Occipital lobe (tissue), 1 donor: ENCODE measurements at regions not wholly inside any gene's neighbourhood (a gene's known extent, or its start where the extent isn't known, plus 50 kb on each side); places are given as distances from the start of the nearest gene placed in this dataset.
A peak's percentile ranks its signal among the peaks of the same experiment; 100 is the strongest.

Experiments used
- DNase-seq: peaks from one replicate; lab custom pipeline; 2025; lab: John Stamatoyannopoulos, UW

DNA sequence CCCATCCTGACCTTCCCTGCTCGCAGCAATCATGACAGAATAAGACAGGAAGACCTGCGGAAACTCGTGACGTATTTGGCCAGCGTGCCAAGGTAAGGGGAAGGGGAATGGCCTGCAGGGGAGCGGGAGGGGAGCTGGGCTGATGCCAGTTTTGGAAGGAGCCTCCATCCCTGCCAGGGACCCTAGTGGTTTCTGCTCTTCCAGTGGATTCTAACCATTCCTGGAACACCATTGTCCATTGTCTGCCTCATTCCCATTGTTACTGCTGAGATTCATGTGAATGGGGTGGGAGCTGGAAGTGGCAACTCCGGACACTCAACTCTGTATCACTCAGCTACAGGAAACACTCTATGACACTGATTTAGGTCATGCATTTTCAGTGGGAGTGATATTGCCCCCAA lies 242.9 kb upstream of the ROPN1 start:
- DNase-seq, result no peak

DNA sequence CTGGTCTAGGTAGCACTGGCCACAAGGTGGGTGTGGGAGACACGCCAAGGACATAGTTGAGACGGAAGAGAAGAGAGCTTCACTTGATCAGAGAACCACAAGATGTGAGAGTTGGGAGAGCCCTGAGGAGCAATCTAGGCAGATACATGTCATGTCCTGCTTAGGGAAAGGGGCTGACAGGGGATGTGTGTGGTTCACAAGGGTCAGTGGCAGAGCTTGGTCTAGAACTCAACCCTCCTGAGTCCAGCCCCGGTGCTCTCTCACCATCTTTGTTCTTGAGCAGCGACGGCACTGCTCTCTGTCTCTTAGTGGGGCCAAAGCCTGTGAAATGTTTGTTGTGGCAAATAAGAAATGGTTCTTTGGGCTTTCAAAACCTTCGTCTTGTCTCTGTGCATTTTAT lies 243.5 kb upstream of the ROPN1 start:
- no peak for DNase-seq

DNA sequence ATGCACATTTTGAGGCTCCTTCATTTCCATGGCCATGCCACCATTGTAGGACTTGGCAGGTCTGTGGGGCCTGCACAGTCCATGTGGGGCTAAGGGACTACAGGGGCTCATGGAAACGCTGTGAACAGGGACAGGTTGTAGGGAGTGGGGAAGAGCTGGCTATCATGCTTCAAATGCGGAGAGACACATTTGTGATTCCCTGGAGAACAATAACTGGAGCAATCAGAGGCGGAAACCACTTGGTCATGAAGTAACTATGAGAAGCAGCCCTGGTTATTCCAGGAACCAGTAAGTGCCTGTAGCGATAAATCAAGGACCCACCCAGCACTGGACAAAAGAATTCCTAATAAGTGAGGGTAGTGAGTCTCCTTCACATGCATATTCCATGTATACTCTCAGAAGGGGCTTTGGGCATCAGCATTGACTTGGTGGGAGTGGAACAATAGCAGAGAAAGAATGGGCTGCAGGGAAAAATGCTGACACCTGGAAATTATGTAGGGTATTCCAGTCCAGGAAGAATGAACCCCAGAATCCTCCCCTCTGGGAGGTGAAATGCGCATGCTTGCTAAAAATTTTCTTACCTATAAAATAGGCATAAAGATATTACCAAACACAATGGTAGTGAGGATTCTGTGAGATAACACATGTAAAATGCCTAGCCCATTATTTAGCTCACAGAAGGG lies 251.4 kb upstream of the ROPN1 start:
- DNase-seq, result no peak

DNA sequence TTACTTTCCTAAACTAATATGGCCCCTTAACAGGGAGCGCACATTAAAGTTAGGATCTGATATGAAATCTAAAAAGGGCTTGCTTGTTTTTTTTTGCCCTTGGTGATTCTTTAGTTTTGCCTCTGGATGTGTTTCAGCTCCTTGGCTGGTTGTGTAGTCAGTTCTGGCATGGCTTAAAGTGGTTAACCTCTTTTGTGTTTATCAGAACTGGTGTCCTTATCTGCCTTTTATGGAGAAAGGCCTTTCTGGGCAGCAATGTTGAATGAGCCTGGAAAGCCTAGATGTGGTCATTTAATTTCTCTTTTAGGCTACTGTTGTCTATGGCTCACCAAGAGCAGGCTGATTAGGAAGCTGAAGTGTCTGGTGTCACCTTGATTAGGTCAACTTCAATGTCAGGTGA lies 254.5 kb upstream of the ROPN1 start:
- no peak for DNase-seq

DNA sequence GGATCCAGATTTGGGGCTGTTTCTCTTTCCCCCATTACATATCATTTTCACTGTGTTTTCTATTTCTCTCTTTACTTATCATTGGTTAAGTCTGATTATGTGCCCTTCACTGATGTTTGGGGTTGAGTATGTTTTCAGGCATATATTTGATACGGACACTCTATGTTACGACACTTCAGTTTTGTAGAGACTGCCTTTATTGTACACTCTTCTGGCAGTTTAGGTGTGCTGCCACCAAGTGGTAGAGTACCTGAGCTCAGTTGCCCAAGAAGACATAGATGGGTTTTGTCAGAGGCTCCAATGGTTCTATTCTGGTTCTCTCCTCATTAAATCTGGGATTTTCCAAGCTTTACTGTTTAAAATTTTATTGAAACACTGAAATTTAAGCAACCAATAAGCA lies 255.0 kb upstream of the ROPN1 start:
- DNase-seq, result no peak

DNA sequence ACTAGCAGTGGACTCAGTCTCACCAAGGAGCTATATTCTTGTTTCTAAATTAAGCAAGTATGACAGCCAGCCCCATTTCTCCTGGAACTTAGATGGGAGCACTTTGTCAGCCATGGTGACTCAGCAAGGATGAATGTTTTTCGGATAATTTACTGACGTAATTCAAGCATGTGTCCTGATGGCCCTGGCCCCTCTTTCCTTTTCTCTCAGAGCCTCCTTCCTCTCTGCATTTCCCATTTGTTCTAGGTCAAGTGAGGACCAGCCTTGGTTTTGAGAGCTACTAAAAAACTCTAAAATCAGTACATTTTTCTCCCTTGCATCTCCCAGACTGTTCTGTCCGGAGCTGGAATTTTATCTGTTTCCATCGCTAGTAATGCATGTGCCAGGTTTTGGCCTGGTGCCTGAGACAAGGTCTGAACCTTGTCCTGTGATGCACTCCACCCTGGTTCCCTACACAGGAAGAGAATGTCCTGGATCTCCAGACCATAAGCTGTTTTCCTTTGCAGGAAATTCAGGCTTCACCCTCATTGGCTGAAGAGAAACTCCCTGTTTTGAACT lies 256.6 kb upstream of the ROPN1 start:
- DNase-seq, result no peak

DNA sequence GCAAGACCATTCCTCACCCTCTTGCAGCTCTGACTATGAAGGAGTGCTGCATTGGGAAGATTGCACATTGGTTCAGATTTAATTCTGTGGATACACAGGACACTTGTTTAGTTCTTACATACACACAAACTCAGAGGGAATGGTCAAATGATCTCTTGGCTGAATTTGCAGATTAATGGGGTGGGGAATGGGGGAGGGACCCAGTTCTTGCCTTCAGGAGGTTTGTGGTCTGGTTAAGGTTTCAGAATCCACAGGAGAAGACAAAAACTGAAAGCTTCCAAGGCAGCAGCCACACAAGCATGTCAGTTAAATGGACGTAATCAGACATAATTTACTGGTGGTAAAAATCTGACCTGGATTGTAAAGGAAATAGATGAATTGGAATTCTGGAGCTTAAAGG lies 257.1 kb upstream of the ROPN1 start:
- DNase-seq, result no peak

DNA sequence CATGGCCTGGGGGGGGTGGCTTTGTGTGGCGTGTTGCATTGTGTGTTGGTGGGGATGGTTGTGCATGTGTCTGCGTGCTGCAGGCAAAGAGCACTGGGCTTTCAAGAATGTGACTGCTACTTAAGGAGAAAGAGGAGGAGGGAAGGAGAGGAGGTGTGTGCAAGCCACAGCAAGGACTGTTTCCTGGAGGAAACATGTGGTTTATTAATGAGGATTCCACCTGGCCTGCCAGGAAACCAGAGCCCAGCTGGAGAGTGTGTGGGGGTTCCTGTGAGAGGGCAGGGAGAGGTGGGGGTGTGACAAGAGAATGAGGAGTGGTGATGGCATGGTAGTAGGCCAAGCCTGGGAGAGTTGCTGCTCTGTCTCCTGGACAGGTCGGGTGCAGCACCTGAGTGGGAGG lies 258.1 kb upstream of the ROPN1 start:
- DNase-seq, result no peak

DNA sequence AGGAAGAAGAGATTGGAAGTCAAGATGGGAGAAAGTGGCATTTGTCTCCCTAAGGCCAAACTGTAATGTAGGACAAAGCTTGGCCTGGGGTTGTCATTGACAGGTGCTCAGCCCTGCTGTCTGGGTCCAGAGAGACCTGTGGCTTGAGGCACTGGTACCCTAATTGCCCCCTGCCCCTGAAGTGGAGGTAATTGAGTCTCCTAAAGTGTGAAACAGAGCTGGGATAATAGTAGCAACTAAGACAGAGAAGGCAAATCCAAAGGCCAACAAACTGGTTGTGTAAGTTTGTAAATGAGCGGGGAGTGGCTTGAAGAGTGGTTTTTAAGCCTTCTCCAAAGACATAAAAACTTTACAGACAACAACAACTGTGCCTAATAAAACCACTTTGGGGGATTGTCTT lies 264.2 kb upstream of the ROPN1 start:
- no peak for DNase-seq

DNA sequence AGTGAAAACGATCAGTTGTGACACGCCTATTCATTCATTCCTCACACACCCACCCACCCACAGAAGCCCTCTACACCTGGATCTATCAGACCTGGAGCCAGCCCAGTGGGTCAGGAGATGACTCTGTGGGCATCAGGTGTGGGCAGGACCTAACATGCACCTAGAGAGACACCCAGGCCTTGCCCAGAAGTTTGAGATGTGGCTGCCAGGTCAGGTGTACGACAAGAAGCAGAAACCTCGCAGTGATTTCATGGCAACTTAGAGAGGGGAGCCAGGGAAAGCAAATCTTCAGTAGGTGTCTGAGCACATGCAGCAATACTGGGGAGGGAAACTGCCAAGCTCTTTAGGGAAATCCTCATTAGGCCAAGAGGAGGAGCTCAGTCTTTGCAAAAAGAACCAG lies 264.7 kb upstream of the ROPN1 start:
- no peak for DNase-seq

DNA sequence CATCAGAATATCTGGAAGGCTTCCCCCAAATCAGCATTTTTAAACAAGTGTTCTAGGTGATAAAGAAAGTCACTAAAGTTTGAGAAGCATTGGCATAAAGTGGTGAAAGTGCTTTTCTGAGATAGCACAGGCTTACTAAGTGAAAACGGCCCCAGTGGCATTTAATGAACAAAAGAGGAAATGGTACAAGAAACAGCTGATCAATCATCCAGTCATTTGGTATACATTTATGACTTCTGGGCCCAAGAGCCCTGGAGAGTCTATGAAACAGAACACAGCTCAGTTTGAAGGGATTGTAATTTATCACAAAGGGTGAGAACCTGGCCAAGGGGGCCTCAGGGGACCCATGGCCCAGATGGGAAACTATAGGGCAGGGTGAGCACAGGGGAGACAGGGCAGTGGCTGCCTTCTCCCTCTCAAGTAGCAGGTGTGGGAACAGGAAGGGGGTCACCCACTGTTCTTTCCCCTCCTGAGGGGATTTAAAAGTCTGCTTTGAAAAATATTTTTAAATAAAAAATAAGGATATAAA lies 265.5 kb upstream of the ROPN1 start:
- no peak for DNase-seq

DNA sequence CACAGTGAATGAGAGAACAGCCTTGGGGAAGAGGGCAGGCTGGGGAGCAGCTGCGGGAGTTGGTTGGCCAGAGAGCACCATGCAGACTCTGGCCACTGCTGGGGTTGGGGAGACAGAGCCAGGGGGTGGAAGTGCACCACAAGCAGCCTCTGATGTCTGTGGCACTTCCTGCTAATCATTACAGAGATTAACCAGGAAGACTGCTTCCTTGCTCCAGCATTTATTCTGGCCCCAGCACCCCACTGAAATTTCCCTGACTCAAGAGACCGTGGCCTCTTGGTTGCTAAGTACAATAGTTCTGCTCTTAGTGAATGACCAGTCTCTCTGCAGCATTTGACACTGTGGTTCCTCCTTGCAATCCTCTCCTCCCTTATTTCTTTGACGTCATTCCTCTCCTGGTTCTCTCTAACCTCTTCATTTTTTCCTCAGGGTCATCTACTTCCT lies 266.2 kb upstream of the ROPN1 start:
- no peak for DNase-seq

DNA sequence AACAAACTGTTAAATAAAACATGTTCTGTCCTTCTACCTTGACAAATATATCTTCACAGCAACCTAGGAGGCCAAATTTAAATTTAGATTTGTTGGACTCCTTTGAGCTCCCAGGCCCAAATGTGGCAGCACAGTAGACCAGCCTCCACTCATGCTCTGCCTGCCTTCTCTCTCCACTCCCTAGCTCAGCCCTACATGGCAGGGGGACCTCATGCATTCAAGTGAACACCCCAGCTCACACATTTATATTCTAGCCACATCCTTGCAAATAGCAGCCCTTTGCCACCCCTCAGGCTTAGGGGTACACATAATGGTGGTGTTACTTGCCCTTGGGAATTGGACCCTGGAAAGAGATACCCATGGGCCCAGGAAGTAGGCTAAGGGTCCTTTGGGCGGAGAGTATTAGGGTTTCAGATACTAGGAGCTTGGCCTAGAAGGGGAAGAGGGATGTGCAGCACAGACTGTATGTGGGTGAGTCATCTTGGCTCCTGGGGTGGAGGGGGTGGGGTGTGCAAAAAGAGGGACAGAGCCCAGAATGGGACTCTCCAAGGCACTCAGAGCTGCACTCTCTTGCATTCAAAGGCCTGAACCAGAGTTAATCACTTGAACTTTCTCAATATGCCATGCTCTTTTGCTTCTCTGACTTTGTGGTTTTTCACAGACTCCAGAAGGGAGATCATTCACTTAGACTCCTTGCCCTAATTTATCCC lies 268.4 kb upstream of the ROPN1 start:
- DNase-seq, result peak; percentile 69

DNA sequence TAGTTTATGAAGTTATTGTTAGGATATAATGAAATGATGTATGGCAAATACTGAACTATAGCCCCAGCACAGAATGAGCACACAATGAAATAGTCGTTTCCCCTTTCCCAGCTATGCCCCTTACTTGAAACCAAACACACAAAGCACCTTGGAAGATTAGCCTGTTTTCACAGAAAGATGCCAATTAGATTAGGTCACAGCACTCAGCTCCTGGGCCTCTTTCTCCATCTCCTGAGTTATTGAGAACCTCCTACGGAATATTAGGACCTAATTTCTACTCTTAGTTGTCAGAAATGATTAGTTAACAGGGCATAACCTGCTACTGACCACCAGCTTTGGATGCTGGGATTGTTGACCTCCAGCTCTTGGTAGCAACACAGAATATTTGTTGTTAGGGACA lies 269.4 kb upstream of the ROPN1 start:
- no peak for DNase-seq

DNA sequence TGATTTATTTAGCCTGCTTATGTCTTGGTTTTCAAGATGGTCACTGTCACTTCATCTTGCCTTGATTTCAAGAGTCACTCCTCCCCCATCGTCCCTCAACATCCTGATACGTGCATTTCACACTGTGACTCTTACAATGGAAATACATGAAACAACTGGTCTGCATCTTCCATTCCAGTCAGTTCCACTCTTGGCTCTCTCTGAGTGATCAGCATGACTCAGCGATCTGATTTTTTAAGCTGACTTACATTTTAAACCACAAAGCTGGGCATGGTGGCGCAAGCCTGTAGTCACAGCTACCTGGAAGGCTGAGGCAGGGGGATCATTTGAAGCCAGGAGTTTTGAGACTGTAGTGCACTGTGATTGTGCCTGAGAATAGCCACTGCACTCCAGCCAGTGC lies 271.2 kb upstream of the ROPN1 start:
- DNase-seq, result no peak

DNA sequence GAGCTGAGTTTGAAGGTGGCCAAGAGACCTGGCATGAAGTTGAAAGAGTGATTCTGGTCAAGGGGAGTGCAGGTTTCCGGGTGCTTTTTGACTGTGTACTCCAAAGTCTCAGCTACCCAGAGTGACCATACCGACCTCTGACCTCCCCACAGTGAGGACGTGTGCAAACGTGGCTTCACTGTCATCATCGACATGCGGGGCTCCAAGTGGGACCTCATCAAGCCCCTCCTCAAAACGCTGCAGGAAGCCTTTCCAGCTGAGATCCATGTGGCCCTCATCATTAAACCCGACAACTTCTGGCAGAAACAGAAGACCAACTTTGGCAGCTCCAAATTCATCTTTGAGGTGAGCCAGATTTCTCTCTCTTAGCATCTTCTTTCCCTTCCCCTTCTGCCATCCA lies 272.4 kb upstream of the ROPN1 start:
- DNase-seq, result no peak

DNA sequence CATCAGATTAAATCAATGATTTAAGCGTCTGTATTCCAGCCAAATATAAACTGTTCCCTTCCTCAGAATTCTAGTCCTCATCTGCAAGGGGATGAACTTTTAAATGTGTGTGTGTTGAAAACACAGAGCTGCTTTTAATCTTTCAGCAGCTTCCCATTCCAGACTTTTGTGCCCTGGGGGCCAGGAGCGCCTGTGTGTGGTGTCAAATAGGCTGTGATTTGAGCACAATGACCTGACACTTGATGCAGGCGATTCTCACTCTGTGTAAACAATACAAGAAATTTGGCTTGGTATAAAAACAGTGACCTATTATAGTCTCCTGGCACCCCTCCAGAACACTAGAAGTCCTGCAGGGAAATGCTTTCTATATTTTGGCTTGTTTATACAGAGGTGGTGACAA lies 274.6 kb upstream of the ROPN1 start:
- DNase-seq, result no peak

DNA sequence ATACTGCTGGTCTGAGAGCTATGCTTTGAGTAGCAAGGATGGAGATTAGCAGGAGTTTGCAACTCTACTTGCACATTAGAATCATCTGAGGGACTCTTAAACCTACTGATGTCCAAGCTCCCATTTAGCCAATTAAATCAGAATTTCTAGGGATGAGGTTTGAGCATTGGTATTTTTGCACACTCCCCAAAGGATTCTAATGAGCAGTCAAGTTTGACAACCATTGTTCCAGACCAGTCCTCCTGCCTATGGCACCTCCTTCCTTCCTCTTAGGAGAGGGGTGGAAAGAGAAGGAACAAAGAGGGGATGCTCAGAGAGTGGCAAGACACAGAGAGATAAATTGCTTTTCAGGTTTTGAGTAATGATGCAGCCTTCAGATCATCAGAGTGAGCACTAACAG lies 275.5 kb upstream of the ROPN1 start:
- DNase-seq, result no peak

DNA sequence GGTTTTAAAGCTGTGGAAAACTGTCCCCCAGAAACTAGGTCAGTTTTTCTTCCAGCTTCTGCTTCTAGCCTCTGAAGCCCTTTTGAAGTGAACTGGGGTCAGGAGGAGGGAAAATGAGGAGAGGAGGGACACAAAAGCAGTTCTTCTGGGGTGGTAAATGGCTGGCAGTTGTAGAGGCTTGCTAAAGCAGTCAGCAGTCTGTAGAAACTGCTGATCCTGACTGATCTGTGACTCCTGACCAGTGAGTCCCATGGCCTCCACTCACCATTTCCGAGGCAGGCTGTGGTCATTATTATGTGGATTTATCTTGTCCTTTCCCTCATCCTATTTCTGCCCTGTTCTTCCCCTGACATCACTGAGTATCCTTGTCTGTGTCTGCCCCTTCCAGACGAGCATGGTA lies 276.4 kb upstream of the ROPN1 start:
- DNase-seq, result no peak

DNA sequence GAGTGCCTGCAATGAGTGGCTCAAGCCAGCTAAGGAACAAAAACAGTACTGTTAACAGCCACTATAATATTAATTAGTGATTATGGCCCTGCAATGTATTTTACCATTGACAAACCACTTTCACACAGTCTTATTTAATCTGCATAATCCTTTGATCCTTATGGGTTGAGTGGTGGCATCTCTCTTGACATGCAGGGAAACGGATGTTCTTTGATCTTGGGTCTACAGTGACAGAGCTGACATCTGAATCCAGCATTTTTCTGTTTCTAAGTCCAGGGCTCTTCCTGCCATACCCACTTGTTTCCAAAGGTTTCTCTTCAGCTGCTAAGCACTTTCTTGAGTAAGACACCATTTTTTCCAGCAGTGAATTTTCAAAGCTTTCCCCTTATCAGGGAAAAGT lies 277.7 kb upstream of the ROPN1 start:
- no peak for DNase-seq

DNA sequence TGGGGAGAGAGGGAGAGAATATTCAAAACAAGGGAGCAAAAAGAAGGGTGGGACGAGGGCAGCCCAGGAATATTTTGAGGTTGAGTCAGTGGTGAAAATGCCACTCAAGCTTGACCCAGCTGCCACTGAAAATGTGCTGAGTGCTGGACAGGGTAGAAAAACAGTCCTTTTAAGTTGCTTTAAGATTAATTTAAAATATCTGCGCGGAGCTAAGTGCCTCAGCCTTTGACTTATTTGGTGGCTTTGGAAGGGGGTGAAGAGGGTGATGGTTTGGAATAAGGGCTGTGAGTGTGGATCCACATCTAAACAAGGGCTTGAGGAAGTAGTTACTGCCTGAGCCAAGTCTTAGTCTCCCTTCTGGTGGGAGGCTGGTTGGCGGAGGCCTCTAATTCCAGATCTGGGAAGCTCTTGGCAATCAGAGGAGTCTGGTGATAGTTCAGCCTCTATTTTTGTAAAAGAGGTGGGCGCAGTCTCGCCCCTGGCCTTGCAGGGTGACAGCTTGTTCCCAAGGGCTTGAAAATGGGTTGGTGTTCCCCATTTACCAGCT lies 280.8 kb upstream of the ROPN1 start:
- DNase-seq, result no peak

DNA sequence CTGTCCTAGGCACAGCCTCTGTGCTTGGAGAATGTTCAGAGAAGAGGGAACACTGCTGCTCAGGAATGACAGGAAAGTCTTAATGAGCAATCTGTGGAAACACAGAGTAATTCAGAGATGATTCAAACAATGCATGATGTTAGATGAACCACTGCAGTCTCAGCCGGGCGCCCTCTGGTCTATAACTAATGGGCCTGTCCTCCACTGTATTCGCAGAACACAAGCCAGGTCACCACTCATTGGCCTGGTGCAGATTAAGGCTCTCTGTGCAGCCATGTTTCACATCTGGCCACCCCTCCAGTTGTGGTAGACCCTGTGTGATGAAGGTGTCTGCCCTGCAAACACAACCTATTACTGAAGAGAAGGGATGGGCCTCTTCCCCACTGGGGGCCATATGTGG lies 281.7 kb upstream of the ROPN1 start:
- no peak for DNase-seq

DNA sequence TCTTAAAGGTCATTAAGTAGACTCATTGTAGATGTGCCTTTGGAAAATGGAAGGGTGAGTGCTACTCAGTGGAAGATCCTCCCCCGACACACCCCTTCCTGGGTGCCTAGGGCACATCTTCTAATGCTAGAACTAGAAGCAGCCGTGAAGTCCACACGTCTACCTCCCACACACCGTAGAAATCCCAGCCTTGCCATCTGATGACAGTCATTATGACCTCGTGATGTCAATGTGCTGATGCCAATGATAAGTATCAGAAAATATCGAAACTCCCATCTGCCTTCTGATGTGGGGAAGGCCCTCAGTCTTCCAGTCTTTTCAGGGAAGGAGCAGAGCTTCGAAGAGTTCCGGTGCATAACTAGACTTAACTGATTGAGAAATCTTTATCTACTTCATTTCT lies 282.1 kb upstream of the ROPN1 start:
- no peak for DNase-seq
